Activated T-cell treated with anti-CD3 and anti-CD28 coated beads, Interleukin-2, amount 50 U/mL, for 24 hours (primary cell): ENCODE measurements at regions not wholly inside any gene's neighbourhood (a gene's known extent, or its start where the extent isn't known, plus 50 kb on each side); places are given as distances from the start of the nearest gene placed in this dataset.

Source experiments
- DNase-seq: peaks from one replicate; pipeline ENCODE4 v3.0.0-alpha.2; 2020
- H3K27ac Mint-ChIP-seq: 2 replicates; pipeline ENCODE4 v1.8.0; 2020; ENCODE audit warnings: mild to moderate bottlenecking, mixed read lengths
- H3K27me3 Mint-ChIP-seq: 2 replicates; pipeline ENCODE4 v1.8.0; 2020; ENCODE audit warnings: mixed read lengths
- H3K36me3 Mint-ChIP-seq: 2 replicates; pipeline ENCODE4 v1.8.0; 2020; ENCODE audit warnings: low read depth, mixed read lengths
- H3K4me1 Mint-ChIP-seq: 2 replicates; pipeline ENCODE4 v1.8.0; 2020; ENCODE audit warnings: low read depth, mixed read lengths
- H3K4me3 Mint-ChIP-seq: 2 replicates; pipeline ENCODE4 v1.8.0; 2020; ENCODE audit warnings: mild to moderate bottlenecking, moderate library complexity, mixed read lengths
- H3K9me3 Mint-ChIP-seq: 2 replicates; pipeline ENCODE4 v1.8.0; 2020; ENCODE audit warnings: mixed read lengths

GRCh38 chr9:14529054-14529453, 164.2 kb downstream of the ZDHHC21 start:
- H3K27me3 Mint-ChIP-seq = peaks cover 3% of the 10 kb centered on the region
- no peaks in the 10 kb centered on the region for H3K36me3 Mint-ChIP-seq
- no peak overlapping the region for H3K4me3 Mint-ChIP-seq
- H3K4me1 Mint-ChIP-seq = no peaks in the 10 kb centered on the region
- H3K9me3 Mint-ChIP-seq = no peaks in the 10 kb centered on the region
- H3K27ac Mint-ChIP-seq = no peak overlapping the region
- DNase-seq = no peak

- Mint-ChIP-seq H3K27me3 (no peaks in the 10 kb centered on the region), H3K4me1 (no peaks in the 10 kb centered on the region), H3K9me3 (no peaks in the 10 kb centered on the region), H3K4me3 (no peak overlapping the region), H3K27ac (no peak overlapping the region), H3K36me3 (no peaks in the 10 kb centered on the region)
- DNase-seq = no peak
Observed at GRCh38 chr9:14526504-14526903, 166.7 kb downstream of the ZDHHC21 start.

GRCh38 chr9:14525856-14526255, 167.4 kb downstream of the ZDHHC21 start:
- H3K27ac Mint-ChIP-seq = no peak overlapping the region
- H3K4me3 Mint-ChIP-seq = no peak overlapping the region
- DNase-seq = no peak
- H3K9me3 Mint-ChIP-seq = no peaks in the 10 kb centered on the region
- H3K4me1 Mint-ChIP-seq = no peaks in the 10 kb centered on the region
- no peaks in the 10 kb centered on the region for H3K36me3 Mint-ChIP-seq
- no peaks in the 10 kb centered on the region for H3K27me3 Mint-ChIP-seq

GRCh38 chr9:14524873-14525515, 168.2 kb downstream of the ZDHHC21 start:
- H3K4me1 Mint-ChIP-seq = no peaks in the 10 kb centered on the region
- no peak overlapping the region for H3K27ac Mint-ChIP-seq
- H3K9me3 Mint-ChIP-seq = no peaks in the 10 kb centered on the region
- no peaks in the 10 kb centered on the region for H3K27me3 Mint-ChIP-seq
- no peak for DNase-seq
- H3K36me3 Mint-ChIP-seq = no peaks in the 10 kb centered on the region
- H3K4me3 Mint-ChIP-seq = no peak overlapping the region

GRCh38 chr9:14523545-14523944, 169.7 kb downstream of the ZDHHC21 start:
- Mint-ChIP-seq H3K27ac (no peak overlapping the region), H3K36me3 (no peaks in the 10 kb centered on the region)

GRCh38 chr9:14522627-14523379, 170.4 kb downstream of the ZDHHC21 start:
- Mint-ChIP-seq H3K9me3 (no peaks in the 10 kb centered on the region), H3K36me3 (no peaks in the 10 kb centered on the region), H3K27ac (no peak overlapping the region), H3K4me1 (no peaks in the 10 kb centered on the region), H3K4me3 (no peak overlapping the region), H3K27me3 (no peaks in the 10 kb centered on the region)
- DNase-seq = no peak

More at GRCh38 chr9:14523545-14523944, 169.7 kb downstream of the ZDHHC21 start:
- Mint-ChIP-seq H3K27me3 (no peaks in the 10 kb centered on the region), H3K4me3 (no peak overlapping the region), H3K9me3 (no peaks in the 10 kb centered on the region), H3K4me1 (no peaks in the 10 kb centered on the region)
- DNase-seq = no peak

- no peak overlapping the region for H3K4me3 Mint-ChIP-seq
- no peak overlapping the region for H3K27ac Mint-ChIP-seq
- H3K36me3 Mint-ChIP-seq = no peaks in the 10 kb centered on the region
- DNase-seq = no peak
- peaks cover 6% of the 10 kb centered on the region for H3K27me3 Mint-ChIP-seq
- no peaks in the 10 kb centered on the region for H3K4me1 Mint-ChIP-seq
- H3K9me3 Mint-ChIP-seq = no peaks in the 10 kb centered on the region
Observed at GRCh38 chr9:14520341-14520740, 172.9 kb downstream of the ZDHHC21 start.

- no peaks in the 10 kb centered on the region for H3K4me1 Mint-ChIP-seq
- no peak overlapping the region for H3K4me3 Mint-ChIP-seq
- H3K9me3 Mint-ChIP-seq = no peaks in the 10 kb centered on the region
- H3K36me3 Mint-ChIP-seq = no peaks in the 10 kb centered on the region
- no peak overlapping the region for H3K27ac Mint-ChIP-seq
- H3K27me3 Mint-ChIP-seq = peaks cover 6% of the 10 kb centered on the region
- DNase-seq = no peak
Observed at GRCh38 chr9:14517154-14517906, 175.9 kb downstream of the ZDHHC21 start.

GRCh38 chr9:14516656-14517055, 176.6 kb downstream of the ZDHHC21 start:
- Mint-ChIP-seq H3K27me3 (peaks cover 6% of the 10 kb centered on the region), H3K36me3 (no peaks in the 10 kb centered on the region), H3K27ac (no peak overlapping the region), H3K9me3 (no peaks in the 10 kb centered on the region), H3K4me3 (no peak overlapping the region), H3K4me1 (no peaks in the 10 kb centered on the region)
- no peak for DNase-seq

- Mint-ChIP-seq H3K36me3 (no peaks in the 10 kb centered on the region), H3K9me3 (no peaks in the 10 kb centered on the region), H3K4me3 (no peak overlapping the region), H3K27ac (no peak overlapping the region), H3K27me3 (peaks cover 6% of the 10 kb centered on the region), H3K4me1 (peaks cover 2% of the 10 kb centered on the region)
- DNase-seq = no peak
Observed at GRCh38 chr9:14515571-14516198, 177.5 kb downstream of the ZDHHC21 start.

GRCh38 chr9:14515049-14515448, 178.2 kb downstream of the ZDHHC21 start:
- H3K36me3 Mint-ChIP-seq = no peaks in the 10 kb centered on the region
- peaks cover 2% of the 10 kb centered on the region for H3K4me1 Mint-ChIP-seq
- H3K27me3 Mint-ChIP-seq = peaks cover 6% of the 10 kb centered on the region
- DNase-seq = no peak
- no peaks in the 10 kb centered on the region for H3K9me3 Mint-ChIP-seq
- H3K4me3 Mint-ChIP-seq = no peak overlapping the region
- H3K27ac Mint-ChIP-seq = no peak overlapping the region

GRCh38 chr9:14512942-14513341, 180.3 kb downstream of the ZDHHC21 start:
- no peak overlapping the region for H3K27ac Mint-ChIP-seq
- no peak for DNase-seq
- H3K36me3 Mint-ChIP-seq = no peaks in the 10 kb centered on the region
- H3K9me3 Mint-ChIP-seq = no peaks in the 10 kb centered on the region
- peaks cover 14% of the 10 kb centered on the region for H3K27me3 Mint-ChIP-seq
- H3K4me3 Mint-ChIP-seq = no peak overlapping the region
- peaks cover 2% of the 10 kb centered on the region for H3K4me1 Mint-ChIP-seq

GRCh38 chr9:14511452-14511851, 181.8 kb downstream of the ZDHHC21 start:
- no peak overlapping the region for H3K27ac Mint-ChIP-seq
- no peaks in the 10 kb centered on the region for H3K36me3 Mint-ChIP-seq
- H3K4me1 Mint-ChIP-seq = peaks cover 2% of the 10 kb centered on the region
- H3K27me3 Mint-ChIP-seq = peaks cover 14% of the 10 kb centered on the region
- no peak overlapping the region for H3K4me3 Mint-ChIP-seq
- no peaks in the 10 kb centered on the region for H3K9me3 Mint-ChIP-seq
- no peak for DNase-seq

GRCh38 chr9:14508884-14509283, 184.3 kb downstream of the ZDHHC21 start:
- Mint-ChIP-seq H3K4me1 (peaks cover 2% of the 10 kb centered on the region), H3K9me3 (no peaks in the 10 kb centered on the region), H3K27me3 (peaks cover 12% of the 10 kb centered on the region), H3K4me3 (no peak overlapping the region), H3K36me3 (no peaks in the 10 kb centered on the region), H3K27ac (no peak overlapping the region)
- DNase-seq = no peak
